GM12878 (cell line): ENCODE measurements at regions not wholly inside any gene's neighbourhood (a gene's known extent, or its start where the extent isn't known, plus 50 kb on each side); places are given as distances from the start of the nearest gene placed in this dataset.

Experiments used
- ATAC-seq: fragments of 200-7000 bp; cut with Tn5 transposase; 3 replicates; pipeline ENCODE4 v1.9.1; 2020; ENCODE audit warnings: mild to moderate bottlenecking, moderate library complexity
- BruUV-seq: library from RNA; stranded (reverse); fragments of 400-500 nt; replicated peaks from 2 replicates; lab custom pipeline; 2021; lab: Mats Ljungman, UMichigan
- CTCF ChIA-PET: fragments of 300-600 bp; sonication (Branson Sonifier 250); formaldehyde crosslinking; extraction: SDS; loops from one replicate; lab custom pipeline; 2021; ENCODE audit warnings: inconsistent platforms; lab: Yijun Ruan, JAX
- POLR2A ChIA-PET: fragments of 350-600 bp; formaldehyde crosslinking; extraction: SDS; loops from one replicate; lab custom pipeline; 2021; ENCODE audit warnings: inconsistent platforms; lab: Charles Lee
- RAD21 ChIA-PET: fragments of 300-600 bp; sonication (Branson Sonifier 250); formaldehyde crosslinking; loops from one replicate; lab custom pipeline; 2023; ENCODE audit warnings: antibody characterized with exemption; ENCODE audit not compliant: unreplicated experiment; lab: Charles Lee
- SMC1A ChIA-PET: fragments of 300-600 bp; sonication (Branson Sonifier 250); formaldehyde crosslinking; loops from one replicate; lab custom pipeline; 2023; ENCODE audit not compliant: unreplicated experiment, uncharacterized antibody; lab: Charles Lee
- DNase-seq: peaks from one replicate; pipeline ENCODE4 v3.0.0-alpha.2; 2011; ENCODE audit warnings: low read depth, low spot score
- FAIRE-seq: peaks from 3 replicates; lab custom pipeline; 2011; peaks lifted over from hg19 to GRCh38; lab: Jason Lieb, UNC
- H2AFZ ChIP-seq: 2 replicates; pipeline ENCODE4 v1.6.0; 2011; ENCODE audit warnings: low read depth, low read length, control low read depth; ENCODE audit not compliant: control insufficient read depth
- H3K27ac ChIP-seq: 2 replicates; pipeline ENCODE4 v1.5.1; 2011; ENCODE audit warnings: control low read depth; ENCODE audit not compliant: control insufficient read depth, insufficient read depth
- H3K27me3 ChIP-seq, 2 experiments: replicated peaks in 1 of 2; 2 replicates each; pipeline versions ENCODE4 v1.6.0 to v1.6.1; 2011; ENCODE audit warnings: low read length in 1 of 2; ENCODE audit not compliant: control insufficient read depth in 2 of 2, insufficient read depth in 2 of 2
- H3K36me3 ChIP-seq, 2 experiments: 2 replicates each; pipeline ENCODE4 v1.5.1; 2011; ENCODE audit warnings: low read length in 1 of 2; ENCODE audit not compliant: control insufficient read depth in 2 of 2, insufficient read depth in 2 of 2
- H3K4me1 ChIP-seq: 2 replicates; pipeline ENCODE4 v1.6.1; 2011; ENCODE audit warnings: mild to moderate bottlenecking, low read length, moderate library complexity, mixed read lengths; ENCODE audit not compliant: control insufficient read depth, insufficient read depth
- H3K4me2 ChIP-seq: 2 replicates; pipeline ENCODE4 v1.6.0; 2011; ENCODE audit warnings: control low read depth; ENCODE audit not compliant: control insufficient read depth, insufficient read depth
- H3K4me3 ChIP-seq: fragments of 200-600 bp; sonication (generic); 2 replicates; pipeline ENCODE4 v1.5.1; 2016
- H3K79me2 ChIP-seq: 2 replicates; pipeline ENCODE4 v1.6.0; 2011; ENCODE audit warnings: low read length; ENCODE audit not compliant: control insufficient read depth, insufficient read depth
- H3K9ac ChIP-seq: 2 replicates; pipeline ENCODE4 v1.8.0; 2011; ENCODE audit warnings: low read length, control low read depth, mixed read lengths; ENCODE audit not compliant: control insufficient read depth, insufficient read depth
- H3K9me3 ChIP-seq: replicated peaks from 3 replicates; pipeline ENCODE4 v1.5.1; 2011; ENCODE audit warnings: mild to moderate bottlenecking, low read length; ENCODE audit not compliant: control insufficient read depth, insufficient read depth
- H4K20me1 ChIP-seq: 2 replicates; pipeline ENCODE4 v1.6.0; 2011; ENCODE audit not compliant: control insufficient read depth, insufficient read depth
- ATF3 ChIP-seq: IDR thresholded peaks from 2 replicates; pipeline ENCODE4 v1.6.1; 2011; ENCODE audit warnings: low read depth, mild to moderate bottlenecking, low read length, moderate library complexity, borderline replicate concordance; ENCODE audit errors: extremely low read depth
- CHD1 ChIP-seq: IDR thresholded peaks from 2 replicates; pipeline ENCODE4 v1.6.1; 2012; ENCODE audit warnings: low read depth, low read length, improper control_type of control experiment
- JUND ChIP-seq: IDR thresholded peaks from 2 replicates; pipeline ENCODE4 v1.6.1; 2012; ENCODE audit warnings: low read depth, mild to moderate bottlenecking, low read length, improper control_type of control experiment, moderate library complexity
- RELB ChIP-seq: fragments of 450-650 bp; IDR thresholded peaks from 2 replicates; pipeline ENCODE4 v1.6.1; 2017; ENCODE audit warnings: low read depth, mild to moderate bottlenecking, moderate library complexity
- SUPT20H ChIP-seq: IDR thresholded peaks from 2 replicates; pipeline ENCODE4 v1.6.1; 2011; ENCODE audit warnings: low read depth, mild to moderate bottlenecking, low read length, moderate library complexity, borderline replicate concordance; ENCODE audit not compliant: control insufficient read depth
- TCF7 ChIP-seq: IDR thresholded peaks from 2 replicates; pipeline ENCODE4 v1.6.1; 2014; ENCODE audit warnings: antibody characterized with exemption, borderline replicate concordance
- WGBS: methylation state at CpG from one replicate; pipeline ENCODE4 v1.1.6; 2016; ENCODE audit warnings: low lambda C conversion rate; ENCODE audit not compliant: insufficient replicate concordance, insufficient coverage; ENCODE audit errors: missing lambda C conversion rate; 5-methylcytosine and 5-hydroxymethylcytosine counted together
- in situ Hi-C: fragments of 300-500 bp; cut with MboI; formaldehyde crosslinking; loops from 9 replicates; pipeline ENCODE4 v1.14.3; 2018; ENCODE audit warnings: mixed read lengths
- intact Hi-C: fragments of 100-400 bp; cut with micrococcal nuclease; formaldehyde crosslinking; loops from one replicate; pipeline ENCODE4 v1.14.2; 2022; ENCODE audit not compliant: unreplicated experiment

GRCh38 chr13:36549126-36549702, 116.9 kb downstream of the CCNA1 start:
- WGBS = 0% methylated on average over 2 of the region's 2 CpGs
- H4K20me1 ChIP-seq = no peaks in the 10 kb centered on the region
- TF ChIP-seq TCF7 = no peak
- no peak for TF ChIP-seq ATF3
- no peak for TF ChIP-seq RELB
- TF ChIP-seq CHD1 = no peak
- TF ChIP-seq SUPT20H = no peak
- TF ChIP-seq JUND = no peak
- no peak overlapping the region for H3K27ac ChIP-seq
- ATAC-seq = no peak
- H3K4me1 ChIP-seq = no peaks in the 10 kb centered on the region
- no TSS peak for BruUV-seq
- no peaks in the 10 kb centered on the region for H3K79me2 ChIP-seq
- ChIA-PET POLR2A (no interaction called here), CTCF (no interaction called here), RAD21 (no interaction called here), SMC1A (no interaction called here)
- H3K27me3 ChIP-seq = no peaks in the 10 kb centered on the region; a peak in 1 of 4 replicates
- H3K4me2 ChIP-seq = no peak overlapping the region
- no peak overlapping the region for H3K9ac ChIP-seq
- in situ Hi-C loops = no loop called here
- DNase-seq = no peak
- H3K4me3 ChIP-seq = no peak overlapping the region
- FAIRE-seq = no peak
- no peaks in the 10 kb centered on the region for H3K36me3 ChIP-seq
- no peak overlapping the region for H2AFZ ChIP-seq
- intact Hi-C loops = no loop called here
- H3K9me3 ChIP-seq = no peaks in the 10 kb centered on the region; the same call in 2 of the 3 replicates
